SH-SY5Y (cell line): ENCODE measurements at regions not wholly inside any gene's neighbourhood (a gene's known extent, or its start where the extent isn't known, plus 50 kb on each side); places are given as distances from the start of the nearest gene placed in this dataset.

ENCODE experiments used
- GATA2 ChIP-seq: IDR thresholded peaks from 2 replicates; pipeline ENCODE4 v1.6.1; 2011; ENCODE audit warnings: mild to moderate bottlenecking, low read depth, low read length
- GATA3 ChIP-seq: IDR thresholded peaks from 2 replicates; pipeline ENCODE4 v1.6.1; 2011; ENCODE audit warnings: low read depth, mild to moderate bottlenecking, low read length, moderate library complexity

DNA sequence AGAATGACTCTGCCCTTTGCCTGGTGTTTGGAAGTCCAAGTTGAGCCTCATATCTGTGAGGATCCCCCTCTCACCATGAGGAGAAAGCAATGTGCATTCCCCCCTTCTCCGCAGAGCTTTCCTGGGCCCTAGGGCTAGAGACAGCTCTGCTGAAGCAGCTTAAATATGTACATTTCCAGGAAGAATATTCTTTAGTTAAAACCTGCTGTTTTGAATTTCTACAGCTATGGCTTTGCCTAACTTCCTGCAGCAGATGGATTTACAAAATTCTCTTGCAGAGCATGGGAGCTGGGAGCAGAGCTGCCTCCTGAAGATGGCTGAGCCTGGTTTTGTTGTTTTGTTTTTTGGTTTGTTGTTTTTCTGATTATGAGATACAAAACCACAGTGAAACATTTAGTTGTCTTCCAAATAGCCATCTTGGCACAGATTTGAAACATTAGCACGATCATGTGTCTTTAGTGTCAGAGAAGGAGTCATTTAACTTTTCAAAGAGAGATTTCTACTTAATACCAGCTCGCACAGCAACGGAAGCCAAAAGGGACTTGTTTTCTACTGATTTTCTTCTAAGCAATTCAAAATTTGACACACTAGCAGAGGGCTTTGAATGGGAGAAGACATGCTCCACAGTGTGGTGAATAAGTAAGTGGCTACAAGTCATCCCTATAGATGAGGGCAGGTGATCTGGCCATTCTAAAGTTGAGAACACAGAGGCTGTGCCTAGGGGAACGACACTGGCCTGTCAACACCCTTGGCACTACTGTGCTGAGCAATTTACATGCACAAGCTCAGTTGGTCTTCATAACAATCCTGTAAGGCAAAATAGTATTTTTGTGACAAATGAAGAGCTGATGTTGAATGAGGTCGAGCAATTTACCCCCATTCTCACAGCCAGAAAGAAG lies 222.6 kb downstream of the MREG start:
- TF ChIP-seq GATA2 (no peak), GATA3 (no peak)
